ENCODE measurements at regions not wholly inside any gene's neighbourhood (a gene's known extent, or its start where the extent isn't known, plus 50 kb on each side); places are given as distances from the start of the nearest gene placed in this dataset.

GRCh38 chr1:177490786-177491185, 320.0 kb downstream of the BRINP2 start:
- no peak overlapping the region for H3K4me3 ChIP-seq (ENCODE audit: low read length)
- DNase-seq (ENCODE audit: low read depth): no peak
- TF ChIP-seq CTCF (conservative IDR thresholded peaks at IDR 0.05; ENCODE audit: low read length): no peak

DNA sequence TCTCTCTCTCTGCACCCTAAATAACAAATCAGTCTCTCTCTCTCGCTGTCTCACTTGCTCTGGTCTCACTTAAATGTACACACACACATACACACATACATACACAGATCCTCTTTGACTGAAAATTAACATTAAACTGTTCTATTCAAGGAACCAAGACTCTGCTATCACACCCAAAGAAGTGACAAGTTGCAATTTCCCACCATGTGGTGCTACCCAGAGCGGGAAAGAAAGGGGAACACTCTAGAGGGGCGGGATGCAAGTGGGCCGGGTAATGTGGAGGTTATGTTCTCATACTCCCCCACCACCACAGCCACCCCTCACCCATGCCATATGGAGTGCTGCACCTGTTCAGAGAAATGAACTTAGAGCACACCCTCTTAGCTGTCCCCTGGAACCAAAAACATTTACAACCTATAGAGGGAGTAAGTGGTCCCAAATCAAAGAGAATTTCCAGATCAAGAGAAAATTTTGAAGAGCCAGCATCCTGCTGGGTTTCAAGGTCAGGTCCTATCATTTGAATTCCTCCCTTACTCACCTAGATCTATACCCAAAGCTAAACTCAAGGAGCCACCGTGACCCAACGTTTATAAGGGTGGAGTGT, 319.4 kb downstream of the BRINP2 start:
- no peak for DNase-seq (ENCODE audit: low read depth)
- no peak overlapping the region for H3K4me3 ChIP-seq (ENCODE audit: low read length)
- no peak for TF ChIP-seq CTCF (conservative IDR thresholded peaks at IDR 0.05; ENCODE audit: low read length)

- DNase-seq (ENCODE audit: low read depth): no peak
- no peak overlapping the region for H3K4me3 ChIP-seq (ENCODE audit: low read length)
- TF ChIP-seq CTCF (conservative IDR thresholded peaks at IDR 0.05; ENCODE audit: low read length): no peak
Observed at GRCh38 chr1:177488722-177489121, 318.0 kb downstream of the BRINP2 start.

- no peak overlapping the region for H3K4me3 ChIP-seq (ENCODE audit: low read length)
- DNase-seq (ENCODE audit: low read depth): no peak
- TF ChIP-seq CTCF (conservative IDR thresholded peaks at IDR 0.05; ENCODE audit: low read length): no peak
Observed at GRCh38 chr1:177487481-177487880, 316.7 kb downstream of the BRINP2 start.

DNA sequence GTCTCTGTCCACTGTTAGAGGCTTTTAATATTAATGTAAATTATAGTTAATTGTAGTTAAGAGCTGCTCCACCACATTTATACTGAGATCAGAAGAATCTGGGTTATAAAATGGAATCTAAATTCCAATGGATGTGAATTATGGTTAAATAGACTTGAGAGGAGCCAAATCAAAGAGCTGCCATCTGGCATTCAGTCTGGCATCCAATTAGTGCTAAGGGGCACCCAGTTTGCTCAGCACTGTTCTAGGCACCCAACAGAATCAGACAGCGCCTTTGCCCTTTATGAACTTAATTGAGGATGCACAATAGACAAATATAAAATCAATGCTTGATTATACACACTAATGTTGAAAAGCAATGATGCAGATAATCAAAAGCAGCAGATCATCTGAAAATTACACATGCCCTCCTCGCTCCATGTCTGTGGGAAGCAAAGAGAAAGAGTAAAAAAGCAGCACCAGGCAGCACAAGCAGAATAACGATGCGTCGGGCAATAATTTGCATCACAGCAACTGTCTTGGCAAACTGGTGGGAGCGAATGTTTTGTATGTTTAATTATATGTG, 310.1 kb downstream of the BRINP2 start:
- no peak for TF ChIP-seq CTCF (conservative IDR thresholded peaks at IDR 0.05; ENCODE audit: low read length)
- H3K4me3 ChIP-seq (ENCODE audit: low read length): no peak overlapping the region
- no peak for DNase-seq (ENCODE audit: low read depth)

DNA sequence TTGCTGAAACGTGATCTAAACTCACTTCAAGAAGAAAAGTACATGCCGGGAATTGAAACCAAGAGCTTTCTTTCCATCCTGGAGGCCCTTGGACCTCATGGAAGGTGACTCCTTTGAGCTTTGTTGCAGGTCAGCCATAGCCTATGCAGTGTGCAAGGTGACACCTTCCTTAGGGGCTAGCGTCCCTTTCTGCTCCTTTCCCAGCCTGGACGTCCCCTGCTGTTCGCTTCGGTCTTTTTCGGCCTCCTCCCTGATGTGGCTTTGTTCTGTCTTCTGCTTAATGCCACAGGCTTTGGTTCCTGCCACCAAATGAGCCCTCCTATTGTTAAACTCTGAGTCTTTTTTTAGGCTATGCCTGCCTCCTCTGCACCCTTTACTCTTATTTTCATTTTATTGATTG, 308.8 kb downstream of the BRINP2 start:
- DNase-seq (ENCODE audit: low read depth): no peak
- no peak overlapping the region for H3K4me3 ChIP-seq (ENCODE audit: low read length)
- TF ChIP-seq CTCF (conservative IDR thresholded peaks at IDR 0.05; ENCODE audit: low read length): no peak

DNA sequence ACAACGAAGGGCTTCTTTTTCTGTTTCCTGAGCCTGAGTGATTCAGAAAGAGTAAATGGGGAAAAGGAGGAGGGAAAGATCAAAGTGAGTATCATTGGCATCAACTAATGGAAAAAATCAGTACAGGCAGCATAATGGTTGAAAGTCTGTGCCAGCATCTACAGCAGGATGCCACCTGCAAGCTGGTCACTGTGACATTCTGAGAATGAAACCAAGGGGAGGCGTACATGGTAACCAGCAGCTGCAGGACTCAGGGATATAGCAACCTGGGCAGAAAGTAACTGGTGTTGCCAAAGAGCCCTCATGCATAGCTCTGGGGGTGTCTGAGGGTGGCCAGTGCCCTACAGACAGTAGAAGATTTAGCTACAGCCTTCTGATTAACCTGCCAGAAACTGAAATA, 305.9 kb downstream of the BRINP2 start:
- TF ChIP-seq CTCF (conservative IDR thresholded peaks at IDR 0.05; ENCODE audit: low read length): no peak
- H3K4me3 ChIP-seq (ENCODE audit: low read length): no peak overlapping the region
- no peak for DNase-seq (ENCODE audit: low read depth)

Measured in AG10803 (cell line).